ENCODE measurements at regions not wholly inside any gene's neighbourhood (a gene's known extent, or its start where the extent isn't known, plus 50 kb on each side); places are given as distances from the start of the nearest gene placed in this dataset.

- TF ChIP-seq MAX (IDR thresholded peaks at IDR 0.05; ENCODE audit: low read depth, low read length), result no peak
- TF ChIP-seq POLR2A (IDR thresholded peaks at IDR 0.05; ENCODE audit: extremely low read depth, insufficient read length), result no peak
- TF ChIP-seq MYC (IDR thresholded peaks at IDR 0.05; ENCODE audit: low read depth, low read length), result no peak
- TF ChIP-seq, protein P1, sequence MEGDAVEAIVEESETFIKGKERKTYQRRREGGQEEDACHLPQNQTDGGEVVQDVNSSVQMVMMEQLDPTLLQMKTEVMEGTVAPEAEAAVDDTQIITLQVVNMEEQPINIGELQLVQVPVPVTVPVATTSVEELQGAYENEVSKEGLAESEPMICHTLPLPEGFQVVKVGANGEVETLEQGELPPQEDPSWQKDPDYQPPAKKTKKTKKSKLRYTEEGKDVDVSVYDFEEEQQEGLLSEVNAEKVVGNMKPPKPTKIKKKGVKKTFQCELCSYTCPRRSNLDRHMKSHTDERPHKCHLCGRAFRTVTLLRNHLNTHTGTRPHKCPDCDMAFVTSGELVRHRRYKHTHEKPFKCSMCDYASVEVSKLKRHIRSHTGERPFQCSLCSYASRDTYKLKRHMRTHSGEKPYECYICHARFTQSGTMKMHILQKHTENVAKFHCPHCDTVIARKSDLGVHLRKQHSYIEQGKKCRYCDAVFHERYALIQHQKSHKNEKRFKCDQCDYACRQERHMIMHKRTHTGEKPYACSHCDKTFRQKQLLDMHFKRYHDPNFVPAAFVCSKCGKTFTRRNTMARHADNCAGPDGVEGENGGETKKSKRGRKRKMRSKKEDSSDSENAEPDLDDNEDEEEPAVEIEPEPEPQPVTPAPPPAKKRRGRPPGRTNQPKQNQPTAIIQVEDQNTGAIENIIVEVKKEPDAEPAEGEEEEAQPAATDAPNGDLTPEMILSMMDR (IDR thresholded peaks at IDR 0.05; ENCODE audit: low read depth, low read length), result no peak
- peak; percentile 7 for DNase-seq (ENCODE audit: low read depth)
- no peak overlapping the region for H3K4me3 ChIP-seq (ENCODE audit: low read depth, low read length)
These were observed 271.3 kb downstream of the CYRIA start for GRCh38 chr2:16394072-16394985.

DNA sequence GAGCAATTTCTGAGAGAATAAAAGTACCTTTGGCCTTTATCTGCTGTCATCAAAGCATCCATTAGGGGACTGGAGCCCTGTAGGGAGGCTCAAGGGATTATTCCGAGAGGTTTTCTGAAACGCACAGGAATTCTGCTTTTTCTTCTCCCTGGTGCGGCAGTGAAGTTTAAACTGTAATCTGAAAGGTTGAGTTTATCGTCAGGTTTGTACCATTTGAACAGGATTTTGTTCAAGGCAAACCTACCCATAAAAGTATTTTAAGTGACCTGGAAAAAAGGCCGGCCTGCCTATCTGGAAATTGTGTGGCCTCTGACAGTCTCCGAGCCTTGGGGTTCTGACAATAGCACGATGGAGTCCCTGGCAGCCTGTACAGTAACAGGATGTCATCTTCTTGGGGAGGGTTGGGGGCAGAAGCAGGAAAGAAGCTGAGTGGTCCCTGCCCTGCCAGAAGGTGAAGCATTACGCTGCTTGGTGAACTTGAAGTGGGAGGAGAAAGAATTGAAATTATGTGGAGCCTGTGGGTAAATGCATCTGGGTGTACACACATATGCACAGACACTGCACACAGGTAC lies 272.0 kb downstream of the CYRIA start:
- H3K4me3 ChIP-seq (ENCODE audit: low read depth, low read length), result no peak overlapping the region
- no peak for DNase-seq (ENCODE audit: low read depth)
- TF ChIP-seq MYC (IDR thresholded peaks at IDR 0.05; ENCODE audit: low read depth, low read length), result no peak
- no peak for TF ChIP-seq POLR2A (IDR thresholded peaks at IDR 0.05; ENCODE audit: extremely low read depth, insufficient read length)
- TF ChIP-seq, protein P1 (IDR thresholded peaks at IDR 0.05; ENCODE audit: low read depth, low read length), result no peak
- TF ChIP-seq MAX (IDR thresholded peaks at IDR 0.05; ENCODE audit: low read depth, low read length), result no peak

DNA sequence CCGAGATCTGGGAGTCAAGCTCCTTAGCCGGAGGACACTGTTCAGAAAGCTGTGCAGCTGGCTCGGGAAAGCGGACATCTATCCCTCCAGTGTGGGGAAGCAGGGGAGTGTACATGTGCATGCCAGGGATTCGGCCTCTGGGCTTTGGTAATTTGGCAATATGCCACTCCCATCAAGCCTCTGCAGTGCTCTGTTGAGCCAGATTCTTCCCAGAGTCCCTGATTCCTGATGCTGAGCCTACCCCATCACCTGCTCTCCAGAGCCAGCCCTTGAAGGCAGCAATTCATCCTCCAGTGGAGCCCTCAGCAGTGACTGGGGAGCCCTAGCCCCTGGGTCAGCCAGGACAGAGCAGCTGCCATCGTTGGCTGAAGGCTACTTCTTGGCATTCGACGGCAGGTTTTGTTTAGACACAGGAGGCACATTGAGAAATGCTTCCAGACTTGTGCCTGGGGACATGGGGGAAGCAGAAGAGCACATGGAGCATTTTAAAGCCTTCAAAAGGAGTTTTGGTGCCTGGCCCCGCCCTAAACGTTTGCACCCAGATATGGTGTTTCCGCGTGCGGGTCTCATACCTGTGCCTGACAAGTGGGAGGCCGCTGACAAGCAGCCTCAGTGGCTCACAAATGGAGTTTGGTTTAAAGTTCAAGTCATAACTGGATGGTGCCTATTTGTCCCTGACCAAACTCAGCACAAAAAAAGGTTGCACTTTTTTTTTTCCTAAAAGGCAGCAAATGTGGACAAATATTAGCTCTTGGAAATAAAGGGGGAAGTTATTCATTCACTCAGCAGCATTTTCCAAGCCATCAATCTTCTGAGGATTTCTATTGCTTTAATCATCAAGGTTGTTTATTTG lies 272.8 kb downstream of the CYRIA start:
- no peak for DNase-seq (ENCODE audit: low read depth)
- TF ChIP-seq, protein P1 (IDR thresholded peaks at IDR 0.05; ENCODE audit: low read depth, low read length), result no peak
- TF ChIP-seq MYC (IDR thresholded peaks at IDR 0.05; ENCODE audit: low read depth, low read length) (no peak), POLR2A (IDR thresholded peaks at IDR 0.05; ENCODE audit: extremely low read depth, insufficient read length) (no peak), MAX (IDR thresholded peaks at IDR 0.05; ENCODE audit: low read depth, low read length) (no peak)
- no peak overlapping the region for H3K4me3 ChIP-seq (ENCODE audit: low read depth, low read length)

DNA sequence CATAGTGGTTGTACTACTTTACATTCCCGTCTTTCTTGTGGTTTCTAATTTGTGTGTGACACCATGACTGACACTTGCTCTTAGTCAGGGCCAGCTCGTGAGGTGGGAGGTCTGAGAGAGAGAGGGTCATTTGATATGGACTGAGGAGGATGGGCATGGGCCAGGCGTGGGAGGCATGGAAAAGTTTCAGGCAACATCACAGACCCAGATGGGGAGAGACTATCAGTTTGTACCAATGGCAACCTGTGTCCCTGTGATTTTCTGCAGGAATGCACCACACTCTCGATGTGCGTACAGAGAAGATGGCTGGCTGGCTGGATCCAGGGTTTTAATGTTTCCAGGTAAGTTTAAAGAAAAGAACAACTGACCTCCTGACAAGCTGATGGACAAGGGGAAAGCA lies 273.6 kb downstream of the CYRIA start:
- no peak for TF ChIP-seq POLR2A (IDR thresholded peaks at IDR 0.05; ENCODE audit: extremely low read depth, insufficient read length)
- no peak for TF ChIP-seq MYC (IDR thresholded peaks at IDR 0.05; ENCODE audit: low read depth, low read length)
- TF ChIP-seq MAX (IDR thresholded peaks at IDR 0.05; ENCODE audit: low read depth, low read length), result no peak
- TF ChIP-seq, protein P1 (IDR thresholded peaks at IDR 0.05; ENCODE audit: low read depth, low read length), result no peak
- H3K4me3 ChIP-seq (ENCODE audit: low read depth, low read length), result no peak overlapping the region
- DNase-seq (ENCODE audit: low read depth), result no peak

DNA sequence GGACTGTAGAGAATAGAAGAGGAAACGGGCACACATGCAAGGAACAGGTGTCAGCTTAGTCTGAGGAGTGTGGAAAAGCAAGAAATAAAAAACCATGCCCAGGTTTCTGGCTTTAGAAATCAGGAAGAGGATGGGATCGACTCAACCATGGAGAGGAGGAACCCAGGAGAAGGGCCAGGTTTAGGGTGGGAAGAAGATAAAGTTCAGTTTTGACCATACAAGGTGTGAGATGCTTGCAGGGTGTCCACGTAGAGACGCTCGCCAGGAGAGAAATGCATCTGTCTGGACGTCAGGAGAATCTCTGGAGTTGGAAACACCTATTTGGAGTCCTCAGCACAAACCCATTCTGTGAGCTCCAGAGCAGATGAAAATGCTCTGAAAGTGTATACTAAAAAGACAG lies 275.1 kb downstream of the CYRIA start:
- DNase-seq (ENCODE audit: low read depth), result no peak
- TF ChIP-seq POLR2A (IDR thresholded peaks at IDR 0.05; ENCODE audit: extremely low read depth, insufficient read length), result no peak
- no peak for TF ChIP-seq MYC (IDR thresholded peaks at IDR 0.05; ENCODE audit: low read depth, low read length)
- TF ChIP-seq MAX (IDR thresholded peaks at IDR 0.05; ENCODE audit: low read depth, low read length), result no peak
- TF ChIP-seq, protein P1 (IDR thresholded peaks at IDR 0.05; ENCODE audit: low read depth, low read length), result no peak
- H3K4me3 ChIP-seq (ENCODE audit: low read depth, low read length), result no peak overlapping the region

Data from NB4 (cell line).